Kidney (tissue), 13 donors: ENCODE measurements at regions not wholly inside any gene's neighbourhood (a gene's known extent, or its start where the extent isn't known, plus 50 kb on each side); places are given as distances from the start of the nearest gene placed in this dataset.
"Not testable (repeated sequence)": the region's sequence is repeated elsewhere in the genome, so short reads cannot be mapped to it uniquely, and the experiment has no call there.

Experiments
- DNase-seq, 5 donors: peaks; one replicate each; pipeline ENCODE4 v3.0.0-alpha.2; 2013 to 2020
- FAIRE-seq: peaks from 2 replicates; lab custom pipeline; 2012; peaks lifted over from hg19 to GRCh38; lab: Jason Lieb, UNC
- H3K27ac ChIP-seq, 2 donors: one replicate each; pipeline ENCODE4 v1.7.0; 2013; ENCODE audit warnings: low read depth in 2 of 2, low read length in 2 of 2, inconsistent platforms in 1 of 2
- H3K27me3 ChIP-seq: one replicate; pipeline ENCODE4 v1.7.1; 2013; ENCODE audit warnings: low read length, inconsistent platforms; ENCODE audit not compliant: control insufficient read depth, insufficient read depth
- H3K36me3 ChIP-seq, 3 donors: one replicate each; pipeline versions ENCODE4 v1.7.0 to v1.7.1; 2013; ENCODE audit warnings: low read length in 3 of 3, control low read depth in 1 of 3, inconsistent platforms in 1 of 3; ENCODE audit not compliant: insufficient read depth in 3 of 3, control insufficient read depth in 2 of 3
- H3K4me1 ChIP-seq, 3 donors: one replicate each; pipeline versions ENCODE4 v1.7.0 to v1.7.1; 2013; ENCODE audit warnings: low read length in 3 of 3, inconsistent platforms in 1 of 3, low read depth in 1 of 3; ENCODE audit not compliant: control insufficient read depth in 2 of 3, insufficient read depth in 2 of 3
- H3K4me3 ChIP-seq, 3 donors: one replicate each; pipeline versions ENCODE4 v1.7.0 to v1.8.1; 2013; ENCODE audit warnings: low read length in 3 of 3, control low read depth in 1 of 3, inconsistent platforms in 1 of 3
- H3K9ac ChIP-seq, 3 donors: one replicate each; pipeline versions ENCODE4 v1.7.0 to v1.7.1; 2013; ENCODE audit warnings: low read length in 3 of 3, control low read depth in 1 of 3, inconsistent platforms in 1 of 3
- H3K9me3 ChIP-seq, 3 donors: one replicate each; pipeline versions ENCODE4 v1.7.0 to v1.7.1; 2013; ENCODE audit warnings: low read length in 3 of 3, control low read depth in 1 of 3, inconsistent platforms in 1 of 3; ENCODE audit not compliant: control insufficient read depth in 2 of 3, insufficient read depth in 1 of 3
- CTCF ChIP-seq: IDR thresholded peaks from 3 replicates; pipeline ENCODE4 v1.5.1; 2012; ENCODE audit warnings: mild to moderate bottlenecking, moderate library complexity, borderline replicate concordance; ENCODE audit not compliant: insufficient read depth; ENCODE audit errors: extremely low read depth
- intact Hi-C: fragments of 100-400 bp; cut with DNase I; formaldehyde crosslinking; loops from one replicate; pipeline ENCODE4 v1.11.1; 2022
- donor health status: control.
- donor health status: control.
- donor health status: control.
- donor health status: control.
- donor health status: control.
- donor health status: DM: yes; HTN: yes; CAD: no.
- donor health status: Normal renal cell carcinoma (clear cell type).

GRCh38 chr19:29886586-29886985 lies 55.5 kb upstream of the URI1 start:
- H3K4me1 ChIP-seq, result peaks cover 0 to 2% (median 0%) of the 10 kb centered on the region in 3 donors
- no peak for TF ChIP-seq CTCF
- intact Hi-C loops, result no loop called here
- no peaks in the 10 kb centered on the region for H3K36me3 ChIP-seq
- no peaks in the 10 kb centered on the region for H3K9me3 ChIP-seq
- no peak overlapping the region for H3K27ac ChIP-seq
- no peak overlapping the region for H3K4me3 ChIP-seq
- FAIRE-seq (no peak), DNase-seq (peak in 1 of 5 donors; percentile 34)
- no peaks in the 10 kb centered on the region for H3K27me3 ChIP-seq
- H3K9ac ChIP-seq, result no peak overlapping the region

GRCh38 chr19:29887442-29887855 lies 54.6 kb upstream of the URI1 start:
- DNase-seq, result peak in 4 of 5 donors; percentile 86 to 93 (median 90)
- FAIRE-seq, result no peak

GRCh38 chr19:29888047-29888446 lies 54.0 kb upstream of the URI1 start:
- H3K4me3 ChIP-seq, DNase-seq, FAIRE-seq, H3K27me3 ChIP-seq, H3K36me3 ChIP-seq, H3K9me3 ChIP-seq, H3K4me1 ChIP-seq, H3K27ac ChIP-seq, H3K9ac ChIP-seq, intact Hi-C loops: not testable (repeated sequence)

More at GRCh38 chr19:29887442-29887855, 54.6 kb upstream of the URI1 start:
- intact Hi-C loops, result no loop called here
- H3K36me3 ChIP-seq, result no peaks in the 10 kb centered on the region
- H3K9ac ChIP-seq, result no peak overlapping the region
- no peak overlapping the region for H3K4me3 ChIP-seq
- no peak for TF ChIP-seq CTCF
- peaks cover 0 to 2% (median 0%) of the 10 kb centered on the region in 3 donors for H3K4me1 ChIP-seq
- H3K27me3 ChIP-seq, result no peaks in the 10 kb centered on the region
- no peak overlapping the region for H3K27ac ChIP-seq
- H3K9me3 ChIP-seq, result no peaks in the 10 kb centered on the region

- no peaks in the 10 kb centered on the region for H3K36me3 ChIP-seq
- H3K9me3 ChIP-seq, result no peaks in the 10 kb centered on the region
- H3K4me1 ChIP-seq, result peaks cover 0 to 2% (median 0%) of the 10 kb centered on the region in 3 donors
- intact Hi-C loops, result no loop called here
- H3K27ac ChIP-seq, result no peak overlapping the region
- FAIRE-seq (no peak), DNase-seq (no peak)
- no peak for TF ChIP-seq CTCF
- H3K9ac ChIP-seq, result no peak overlapping the region
- no peaks in the 10 kb centered on the region for H3K27me3 ChIP-seq
- no peak overlapping the region for H3K4me3 ChIP-seq
These were observed 52.3 kb upstream of the URI1 start for GRCh38 chr19:29889702-29890101.
